ENCODE measurements at regions not wholly inside any gene's neighbourhood (a gene's known extent, or its start where the extent isn't known, plus 50 kb on each side); places are given as distances from the start of the nearest gene placed in this dataset.
"Not testable (repeated sequence)": the region's sequence is repeated elsewhere in the genome, so short reads cannot be mapped to it uniquely, and the experiment has no call there.

GRCh38 chr7:6991169-6991611 lies 165.1 kb upstream of the CCZ1B start:
- DNase-seq, result not testable (repeated sequence)

DNA sequence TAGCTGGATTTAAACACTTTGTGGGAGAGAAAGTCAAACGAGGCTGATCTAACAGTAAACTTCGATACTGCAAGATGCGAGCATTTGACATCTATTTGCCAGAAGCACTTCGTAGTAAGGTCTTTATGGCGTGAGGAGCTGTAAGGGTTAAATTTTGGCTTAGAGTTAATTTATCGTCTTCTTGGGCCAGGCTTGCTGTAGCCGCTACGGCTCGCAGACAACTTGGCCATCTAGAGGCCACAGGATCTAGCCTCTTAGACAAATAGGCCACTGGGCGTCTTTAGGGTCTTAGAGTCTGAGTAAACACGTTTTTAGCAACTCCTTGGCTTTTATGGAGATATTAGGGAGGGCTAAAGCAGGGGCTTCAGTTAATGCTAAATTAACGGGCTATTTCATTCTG lies 165.6 kb upstream of the CCZ1B start:
- not testable (repeated sequence) for DNase-seq

DNA sequence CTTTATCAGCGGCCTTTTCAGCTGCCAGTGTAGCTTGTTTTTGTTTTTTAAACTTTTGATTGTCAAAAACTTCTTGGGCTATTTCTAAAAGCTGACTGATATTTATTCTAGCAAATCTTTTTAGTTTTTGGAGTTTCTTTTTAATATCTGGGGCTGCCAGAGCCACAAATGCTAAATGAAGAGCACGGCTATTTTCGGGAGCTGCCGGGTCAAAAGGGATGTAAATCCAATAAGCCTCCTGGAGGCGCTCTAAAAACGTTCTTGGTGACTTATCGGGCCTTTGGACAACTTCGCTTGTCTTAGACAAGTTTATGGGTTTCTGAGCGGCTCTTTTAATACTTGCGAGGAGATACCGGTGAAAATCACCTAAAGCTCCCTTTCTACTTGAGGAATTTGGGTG lies 166.1 kb upstream of the CCZ1B start:
- not testable (repeated sequence) for DNase-seq

DNA sequence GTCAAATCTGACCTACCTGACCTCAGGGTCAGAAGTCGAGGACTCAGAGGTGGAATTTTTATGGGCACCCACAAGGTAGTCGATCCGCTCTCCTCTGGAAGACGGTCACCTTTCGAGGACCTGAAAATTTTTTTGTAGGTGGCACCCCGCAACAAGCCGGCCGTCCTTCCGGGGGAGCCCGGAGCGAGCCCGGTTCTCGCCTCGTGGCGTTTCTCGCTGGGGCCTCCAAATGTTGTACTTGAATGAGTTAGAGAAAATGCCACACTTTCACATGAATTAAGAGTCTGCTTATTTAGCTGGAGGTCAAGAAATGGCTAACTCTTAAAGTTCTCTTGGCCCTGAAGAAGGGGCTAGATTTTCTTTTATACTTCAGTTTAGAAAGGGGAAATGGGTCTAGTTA lies 169.0 kb upstream of the CCZ1B start:
- DNase-seq, result not testable (repeated sequence)

DNA sequence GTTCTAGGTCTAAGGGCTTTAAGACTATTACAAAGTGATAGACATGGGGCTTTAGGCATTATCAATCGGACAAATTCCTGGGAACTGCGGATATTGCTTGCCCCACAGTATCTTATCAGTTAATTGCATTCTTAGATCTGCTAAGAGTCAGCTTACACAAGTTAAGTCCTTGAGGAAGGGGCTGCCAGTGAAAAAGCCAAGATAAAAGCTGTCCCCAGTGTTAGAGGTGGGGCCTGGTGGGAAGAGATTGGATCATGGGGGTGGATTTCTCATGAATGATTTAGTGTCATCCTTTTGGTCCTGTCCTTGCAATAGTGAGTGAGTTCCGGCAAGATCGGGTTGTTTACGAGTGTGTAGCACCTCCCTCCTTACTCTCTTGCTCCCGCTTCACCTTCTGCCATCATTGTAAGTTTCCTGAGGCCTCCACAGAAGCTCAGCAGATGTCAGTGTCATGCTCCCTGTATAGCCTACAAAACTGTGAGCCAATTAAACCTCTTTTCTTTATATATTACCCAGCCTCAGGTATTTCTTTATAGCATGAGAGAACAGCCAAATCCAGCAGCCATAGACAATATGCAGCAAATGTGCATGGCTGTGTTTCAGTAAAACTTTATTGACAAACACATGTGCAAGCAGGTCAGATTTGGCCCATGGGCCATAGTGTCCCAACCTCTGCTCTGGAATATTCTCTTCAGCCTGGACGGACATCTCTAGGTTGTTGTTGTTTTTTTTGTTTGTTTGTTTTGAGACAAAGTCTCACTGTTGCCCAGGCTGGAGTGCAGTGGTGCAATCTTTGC lies 169.6 kb upstream of the CCZ1B start:
- DNase-seq, result not testable (repeated sequence)

GRCh38 chr7:6999067-6999666 lies 173.1 kb upstream of the CCZ1B start:
- not testable (repeated sequence) for DNase-seq

GRCh38 chr7:7002418-7003062 lies 176.5 kb upstream of the CCZ1B start:
- peak in 1 of 2 experiments; percentile 17 for DNase-seq

- DNase-seq, result no peak
Measured at GRCh38 chr7:7005303-7005702, 177.0 kb upstream of the C1GALT1 start.

DNA sequence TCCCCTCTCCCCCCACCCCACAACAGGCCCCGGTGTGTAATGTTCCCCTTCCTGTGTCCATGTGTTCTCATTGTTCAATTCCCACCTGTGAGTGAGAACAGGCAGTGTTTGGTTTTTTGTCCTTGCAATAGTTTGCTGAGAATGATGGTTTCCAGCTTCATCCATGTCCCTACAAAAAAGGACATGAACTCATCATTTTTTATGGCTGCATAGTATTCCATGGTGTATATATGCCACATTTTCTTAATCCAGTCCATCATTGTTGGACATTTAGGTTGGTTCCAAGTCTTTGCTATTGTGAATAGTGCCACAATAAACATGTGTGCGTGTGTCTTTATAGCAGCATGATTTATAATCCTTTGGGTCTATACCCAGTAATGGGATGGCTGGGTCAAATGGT lies 176.4 kb upstream of the C1GALT1 start:
- not testable (repeated sequence) for DNase-seq

DNA sequence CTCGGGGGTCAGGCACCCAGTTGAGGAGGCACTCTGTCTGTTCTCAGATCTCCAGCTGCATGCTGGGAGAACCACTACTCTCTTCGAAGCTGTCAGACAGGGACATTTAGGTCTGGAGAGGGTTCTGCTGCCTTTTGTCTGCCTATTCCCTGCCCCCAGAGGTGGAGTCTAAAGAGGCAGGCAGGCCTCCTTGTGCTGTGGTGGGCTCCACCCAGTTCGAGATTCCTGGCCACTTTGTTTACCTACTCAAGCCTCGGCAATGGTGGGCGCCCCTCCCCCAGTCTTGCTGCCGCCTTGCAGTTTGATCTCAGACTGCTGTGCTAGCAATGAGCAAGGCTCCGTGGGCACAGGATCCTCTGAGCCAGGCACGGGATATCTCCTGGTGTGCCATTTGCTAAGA lies 171.1 kb upstream of the C1GALT1 start:
- DNase-seq, result not testable (repeated sequence)

- DNase-seq, result not testable (repeated sequence)
Measured at GRCh38 chr7:7011751-7012150, 170.6 kb upstream of the C1GALT1 start.

GRCh38 chr7:7014827-7015595 lies 167.3 kb upstream of the C1GALT1 start:
- DNase-seq, result no peak

GRCh38 chr7:7017707-7018280 lies 164.6 kb upstream of the C1GALT1 start:
- DNase-seq, result no peak

DNA sequence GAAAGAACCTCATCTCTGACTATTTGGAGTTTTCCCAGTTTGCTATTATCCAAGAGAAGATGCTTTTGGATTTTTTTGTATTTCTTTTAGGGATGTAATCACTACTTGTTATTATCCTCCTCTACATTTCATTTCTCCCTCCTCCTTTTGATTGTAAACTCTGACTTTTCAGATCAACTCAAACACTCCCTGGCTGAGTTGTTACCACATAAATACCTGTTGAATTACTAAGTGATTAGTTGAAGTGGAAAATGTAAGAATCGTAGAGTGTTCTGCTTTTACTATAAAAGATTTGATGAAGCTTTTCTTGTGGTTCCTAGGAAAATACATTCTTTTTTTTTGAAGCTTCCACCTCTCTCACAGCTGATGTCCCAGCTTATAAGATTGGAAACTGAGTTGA lies 164.1 kb upstream of the C1GALT1 start:
- no peak for DNase-seq

DNA sequence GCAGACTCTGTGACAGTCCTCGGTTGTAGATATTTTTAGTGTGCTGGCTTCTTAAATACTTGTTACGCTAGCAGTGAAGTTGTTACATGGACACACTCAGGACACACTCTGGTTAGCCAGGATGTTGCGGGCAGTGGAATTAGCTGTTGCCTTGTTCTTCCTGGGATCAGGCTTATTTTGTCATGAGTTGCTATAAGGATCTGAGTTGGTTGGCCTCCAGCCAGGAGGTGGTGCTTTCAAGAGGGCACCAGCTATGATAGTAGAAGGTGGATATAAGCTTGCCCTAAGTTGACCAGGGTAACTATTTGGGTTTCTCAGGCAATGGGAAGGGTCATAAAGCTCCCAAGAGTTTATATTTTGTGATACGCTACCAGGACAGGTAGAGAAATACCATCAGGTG lies 150.1 kb upstream of the C1GALT1 start:
- DNase-seq, result no peak

DNA sequence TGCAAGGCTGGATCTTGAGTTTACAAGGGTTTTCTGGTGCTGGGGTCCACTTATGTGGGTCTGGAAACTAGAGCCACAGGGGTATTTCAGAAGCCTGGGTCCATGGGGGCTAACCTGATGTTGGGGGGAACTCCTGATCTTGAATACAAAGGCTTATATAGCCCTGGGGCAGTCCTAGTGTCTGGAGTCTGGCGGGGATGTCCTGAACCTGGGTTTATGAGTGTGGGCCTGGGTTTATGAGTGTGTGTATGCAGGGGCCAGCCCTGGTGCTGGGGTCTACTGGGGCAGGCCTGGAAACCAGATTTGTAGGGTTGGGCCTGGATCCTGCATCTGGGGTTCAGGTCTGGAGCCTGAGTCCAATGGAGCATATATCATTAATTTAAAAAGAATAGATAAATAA lies 146.5 kb upstream of the C1GALT1 start:
- no peak for DNase-seq

GRCh38 chr7:7042286-7042893 lies 140.0 kb upstream of the C1GALT1 start:
- DNase-seq, result not testable (repeated sequence)

DNA sequence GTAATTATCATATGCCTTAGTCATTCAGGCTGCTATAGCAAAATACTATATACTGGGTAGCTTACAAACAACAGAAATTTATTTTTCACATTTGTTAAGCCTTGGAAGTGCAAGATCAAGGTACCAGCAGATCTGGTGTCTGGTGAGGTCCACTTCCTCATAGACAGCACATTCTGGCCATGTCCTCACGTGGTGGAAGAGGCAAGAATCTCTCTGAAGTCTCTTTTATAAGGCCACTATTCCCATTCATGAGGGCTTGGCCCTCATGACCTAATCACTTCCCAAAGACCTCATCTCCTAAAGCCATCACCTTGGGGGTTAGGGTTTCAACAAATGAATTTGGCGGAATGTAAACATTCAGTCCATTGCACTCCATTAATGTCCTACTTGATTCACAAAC lies 137.5 kb upstream of the C1GALT1 start:
- DNase-seq, result no peak

DNA sequence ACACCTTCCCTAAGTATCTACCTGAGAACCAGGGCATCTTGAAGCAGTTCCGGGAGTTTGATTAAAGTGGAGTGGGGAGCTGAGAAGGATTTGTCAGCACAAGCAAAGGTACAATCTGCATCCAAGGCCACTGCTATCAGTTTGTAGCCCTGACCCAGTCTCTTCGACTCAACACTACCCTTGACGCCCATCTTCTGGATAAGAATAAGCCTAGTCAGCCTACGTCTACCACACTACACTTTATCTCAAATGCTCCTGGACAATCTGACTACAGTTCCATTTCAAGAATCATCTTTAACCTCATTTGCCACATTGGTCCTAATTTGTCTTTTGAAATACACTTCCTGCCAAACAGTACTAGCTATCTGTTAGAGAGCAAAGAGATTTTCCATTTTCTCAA lies 134.1 kb upstream of the C1GALT1 start:
- DNase-seq, result no peak

GRCh38 chr7:7051206-7051877 lies 131.0 kb upstream of the C1GALT1 start:
- no peak for DNase-seq

GRCh38 chr7:7054252-7054830 lies 128.0 kb upstream of the C1GALT1 start:
- DNase-seq, result no peak
